ENCODE measurements at regions not wholly inside any gene's neighbourhood (a gene's known extent, or its start where the extent isn't known, plus 50 kb on each side); places are given as distances from the start of the nearest gene placed in this dataset.

- no peak for TF ChIP-seq FOSL1 (IDR thresholded peaks at IDR 0.05; ENCODE audit: low read depth)
- TF ChIP-seq EGR1 (IDR thresholded peaks at IDR 0.05; ENCODE audit: low read depth), result no peak
Observed at GRCh38 chr20:57787151-57787989, 77.6 kb upstream of the PMEPA1 start (continued).

DNA sequence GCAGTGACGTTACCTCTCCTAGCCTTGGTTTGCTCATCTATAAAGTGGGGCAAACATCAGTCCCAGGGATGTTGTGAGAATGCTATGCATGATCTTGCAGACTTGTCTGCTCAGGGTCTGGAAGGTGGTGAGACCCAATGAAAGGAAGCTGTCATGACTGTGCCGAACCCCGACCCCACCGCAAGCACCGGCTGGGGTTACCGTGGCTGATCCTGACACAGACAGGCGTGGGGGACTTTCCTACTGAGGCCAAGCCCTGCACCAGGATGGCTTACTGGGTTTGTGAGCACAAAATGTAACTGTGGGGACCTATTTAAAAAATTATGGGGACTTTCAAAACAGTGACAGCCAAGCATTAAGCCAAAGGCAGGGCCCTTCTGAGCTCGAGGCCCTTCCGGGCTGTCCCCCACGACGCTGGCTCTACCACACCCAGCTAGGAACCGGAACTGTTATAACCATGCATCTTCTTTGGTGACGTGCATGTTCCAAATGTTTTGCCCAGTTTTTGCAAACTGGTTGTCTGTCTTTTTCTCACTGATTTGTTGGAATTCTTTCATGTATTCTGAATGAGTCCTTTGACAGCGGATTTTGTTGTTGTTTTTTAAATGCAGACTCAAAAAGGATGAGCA is 76.6 kb upstream of the PMEPA1 start:
- H3K27me3 ChIP-seq (ENCODE audit: insufficient read depth, low read length), result peaks cover 35% of the 10 kb centered on the region; the same call in 1 of the 2 replicates
- no TSS peak for BruUV-seq (replicated peaks)
- H3K9ac ChIP-seq (ENCODE audit: low read length), result no peak overlapping the region

DNA sequence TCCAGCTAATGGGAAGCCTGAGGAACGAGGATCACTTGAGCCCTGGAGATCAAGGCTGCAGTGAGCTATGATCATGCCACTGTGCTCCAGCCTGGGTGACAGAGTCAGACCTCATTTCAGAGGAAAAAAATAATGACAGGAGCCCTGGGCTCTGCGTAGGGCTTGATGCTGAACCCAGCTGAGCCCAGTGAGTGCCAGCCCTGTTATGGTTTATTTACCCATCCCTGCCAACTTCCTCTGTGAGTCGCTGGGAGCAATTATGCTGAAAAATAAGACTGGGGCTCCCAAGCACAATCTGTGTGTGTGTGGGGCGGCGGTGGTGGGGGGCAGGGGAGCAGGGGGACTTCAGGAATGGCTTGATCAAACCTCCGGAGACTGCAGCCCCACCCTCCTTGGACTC is 75.9 kb upstream of the PMEPA1 start:
- intact Hi-C loops (cut with micrococcal nuclease), result no loop called here
- ChIA-PET POLR2A (no interaction called here), CTCF (no interaction called here), RAD21 (ENCODE audit: low non-redundant PET in 1 of 2, low total read pairs in 2 of 2, uncharacterized antibody in 2 of 2, unreplicated experiment in 2 of 2) (no interaction called here)
- Histone ChIP-seq H3K4me3 (replicated peaks in 1 of 2; ENCODE audit: low read depth in 1 of 2, low read length in 2 of 2) (no peak overlapping the region), H3K79me2 (ENCODE audit: insufficient read depth, low read length) (no peaks in the 10 kb centered on the region), H3K4me2 (ENCODE audit: low read length) (no peak overlapping the region), H3K27me3 (ENCODE audit: insufficient read depth, low read length) (peaks cover 30% of the 10 kb centered on the region; the same call in 1 of the 2 replicates), H3K27ac (ENCODE audit: low read depth, low read length) (no peak overlapping the region), H3K36me3 (ENCODE audit: control insufficient read depth in 1 of 2, insufficient read depth in 2 of 2, low read length in 2 of 2) (no peaks in the 10 kb centered on the region), H3K9me2 (ENCODE audit: insufficient read depth) (no peaks in the 10 kb centered on the region), H3K9me3 (ENCODE audit: control insufficient read depth in 1 of 2, insufficient read depth in 1 of 2, low read depth in 1 of 2, low read length in 2 of 2) (no peaks in the 10 kb centered on the region), H2AFZ (ENCODE audit: low read depth, low read length, poor library complexity, severe bottlenecking) (no peak overlapping the region), H3K4me1 (ENCODE audit: control insufficient read depth in 1 of 2, insufficient read depth in 2 of 2, low read length in 2 of 2) (no peaks in the 10 kb centered on the region), H3K9ac (ENCODE audit: low read length) (no peak overlapping the region), H4K20me1 (ENCODE audit: insufficient read depth) (no peaks in the 10 kb centered on the region)
- TF ChIP-seq, protein P1, sequence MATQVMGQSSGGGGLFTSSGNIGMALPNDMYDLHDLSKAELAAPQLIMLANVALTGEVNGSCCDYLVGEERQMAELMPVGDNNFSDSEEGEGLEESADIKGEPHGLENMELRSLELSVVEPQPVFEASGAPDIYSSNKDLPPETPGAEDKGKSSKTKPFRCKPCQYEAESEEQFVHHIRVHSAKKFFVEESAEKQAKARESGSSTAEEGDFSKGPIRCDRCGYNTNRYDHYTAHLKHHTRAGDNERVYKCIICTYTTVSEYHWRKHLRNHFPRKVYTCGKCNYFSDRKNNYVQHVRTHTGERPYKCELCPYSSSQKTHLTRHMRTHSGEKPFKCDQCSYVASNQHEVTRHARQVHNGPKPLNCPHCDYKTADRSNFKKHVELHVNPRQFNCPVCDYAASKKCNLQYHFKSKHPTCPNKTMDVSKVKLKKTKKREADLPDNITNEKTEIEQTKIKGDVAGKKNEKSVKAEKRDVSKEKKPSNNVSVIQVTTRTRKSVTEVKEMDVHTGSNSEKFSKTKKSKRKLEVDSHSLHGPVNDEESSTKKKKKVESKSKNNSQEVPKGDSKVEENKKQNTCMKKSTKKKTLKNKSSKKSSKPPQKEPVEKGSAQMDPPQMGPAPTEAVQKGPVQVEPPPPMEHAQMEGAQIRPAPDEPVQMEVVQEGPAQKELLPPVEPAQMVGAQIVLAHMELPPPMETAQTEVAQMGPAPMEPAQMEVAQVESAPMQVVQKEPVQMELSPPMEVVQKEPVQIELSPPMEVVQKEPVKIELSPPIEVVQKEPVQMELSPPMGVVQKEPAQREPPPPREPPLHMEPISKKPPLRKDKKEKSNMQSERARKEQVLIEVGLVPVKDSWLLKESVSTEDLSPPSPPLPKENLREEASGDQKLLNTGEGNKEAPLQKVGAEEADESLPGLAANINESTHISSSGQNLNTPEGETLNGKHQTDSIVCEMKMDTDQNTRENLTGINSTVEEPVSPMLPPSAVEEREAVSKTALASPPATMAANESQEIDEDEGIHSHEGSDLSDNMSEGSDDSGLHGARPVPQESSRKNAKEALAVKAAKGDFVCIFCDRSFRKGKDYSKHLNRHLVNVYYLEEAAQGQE (IDR thresholded peaks at IDR 0.05; ENCODE audit: low read depth), result no peak
- ATAC-seq, result no peak
- no peak for DNase-seq (ENCODE audit: low read depth, low spot score)
- no TSS peak for BruUV-seq (replicated peaks)

More for the DNA sequence above, 76.6 kb upstream of the PMEPA1 start:
- no peak overlapping the region for H2AFZ ChIP-seq (ENCODE audit: low read depth, low read length, poor library complexity, severe bottlenecking)
- ChIA-PET CTCF (no interaction called here), POLR2A (no interaction called here), RAD21 (ENCODE audit: low non-redundant PET in 1 of 2, low total read pairs in 2 of 2, uncharacterized antibody in 2 of 2, unreplicated experiment in 2 of 2) (no interaction called here)
- H3K79me2 ChIP-seq (ENCODE audit: insufficient read depth, low read length), result no peaks in the 10 kb centered on the region
- H3K4me3 ChIP-seq (replicated peaks in 1 of 2; ENCODE audit: low read depth in 1 of 2, low read length in 2 of 2), result no peak overlapping the region
- TF ChIP-seq EGR1 (IDR thresholded peaks at IDR 0.05; ENCODE audit: low read depth) (no peak), POLR2A (IDR thresholded peaks at IDR 0.05; ENCODE audit: borderline replicate concordance, extremely low read depth, insufficient read depth, insufficient read length) (no peak), MAX (IDR thresholded peaks at IDR 0.05) (no peak), YY1 (IDR thresholded peaks at IDR 0.05; ENCODE audit: extremely low read depth, insufficient replicate concordance, low read depth, low read length) (no peak), EZH2 (IDR thresholded peaks at IDR 0.05) (no peak)
- H3K27ac ChIP-seq (ENCODE audit: low read depth, low read length), result no peak overlapping the region
- no peaks in the 10 kb centered on the region for H3K36me3 ChIP-seq (ENCODE audit: control insufficient read depth in 1 of 2, insufficient read depth in 2 of 2, low read length in 2 of 2)
- H3K4me2 ChIP-seq (ENCODE audit: low read length), result no peak overlapping the region
- H3K9me2 ChIP-seq (ENCODE audit: insufficient read depth), result no peaks in the 10 kb centered on the region
- ATAC-seq (no peak), DNase-seq (ENCODE audit: low read depth, low spot score) (no peak)
- no peaks in the 10 kb centered on the region for H3K4me1 ChIP-seq (ENCODE audit: control insufficient read depth in 1 of 2, insufficient read depth in 2 of 2, low read length in 2 of 2)
- H3K9me3 ChIP-seq (ENCODE audit: control insufficient read depth in 1 of 2, insufficient read depth in 1 of 2, low read depth in 1 of 2, low read length in 2 of 2), result no peaks in the 10 kb centered on the region
- no peaks in the 10 kb centered on the region for H4K20me1 ChIP-seq (ENCODE audit: insufficient read depth)
- intact Hi-C loops (cut with micrococcal nuclease), result no loop called here

Measured in HCT116 (cell line).